GM19239 (cell line): ENCODE measurements at regions not wholly inside any gene's neighbourhood (a gene's known extent, or its start where the extent isn't known, plus 50 kb on each side); places are given as distances from the start of the nearest gene placed in this dataset.
"Not testable (repeated sequence)": the region's sequence is repeated elsewhere in the genome, so short reads cannot be mapped to it uniquely, and the experiment has no call there.

Source experiments
- DNase-seq: peaks from one replicate; pipeline ENCODE4 v3.0.0; 2011; ENCODE audit warnings: low spot score; ENCODE audit not compliant: insufficient read length
- FAIRE-seq: peaks from 2 replicates; lab custom pipeline; 2011; peaks lifted over from hg19 to GRCh38; lab: Jason Lieb, UNC

DNA sequence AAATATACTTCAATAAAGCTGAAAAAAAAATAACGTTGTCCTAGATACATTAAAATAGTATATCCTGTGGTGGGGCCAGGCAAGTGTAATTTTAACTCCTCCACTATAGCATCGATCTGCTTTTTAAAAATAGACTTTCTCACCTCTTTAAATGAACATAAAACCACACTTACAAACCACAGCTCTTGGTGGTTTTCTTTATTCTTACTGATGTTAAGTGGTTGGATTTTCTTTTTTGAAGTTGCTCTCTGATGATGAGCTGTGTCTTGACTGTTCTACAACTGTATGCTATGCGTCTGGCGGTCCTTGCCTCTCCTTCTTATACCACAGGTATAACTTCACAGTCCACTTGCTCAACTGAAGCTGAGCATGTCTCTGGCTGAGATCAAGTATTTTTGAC, 721.5 kb upstream of the KLHL1 start:
- no peak for FAIRE-seq
- DNase-seq, result no peak

DNA sequence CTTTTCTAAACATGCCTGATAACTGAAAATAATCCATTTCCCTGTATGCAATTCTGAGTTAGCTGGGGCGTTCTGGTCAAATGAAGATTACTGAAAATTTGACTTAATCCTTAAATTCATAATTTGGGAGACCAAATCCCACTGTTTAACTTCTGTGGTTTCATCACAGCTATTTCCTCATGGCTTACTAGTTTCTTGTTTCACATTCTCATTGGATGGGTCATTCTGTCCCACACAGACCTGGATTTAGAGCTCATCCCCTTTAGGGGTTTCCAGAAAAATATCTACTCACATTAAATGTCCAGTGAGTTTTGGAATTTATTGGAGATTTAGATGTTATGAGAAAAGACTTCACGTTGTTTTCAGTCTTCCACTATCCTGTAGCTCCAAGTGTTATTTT, 709.3 kb upstream of the KLHL1 start:
- no peak for FAIRE-seq
- DNase-seq, result no peak

DNA sequence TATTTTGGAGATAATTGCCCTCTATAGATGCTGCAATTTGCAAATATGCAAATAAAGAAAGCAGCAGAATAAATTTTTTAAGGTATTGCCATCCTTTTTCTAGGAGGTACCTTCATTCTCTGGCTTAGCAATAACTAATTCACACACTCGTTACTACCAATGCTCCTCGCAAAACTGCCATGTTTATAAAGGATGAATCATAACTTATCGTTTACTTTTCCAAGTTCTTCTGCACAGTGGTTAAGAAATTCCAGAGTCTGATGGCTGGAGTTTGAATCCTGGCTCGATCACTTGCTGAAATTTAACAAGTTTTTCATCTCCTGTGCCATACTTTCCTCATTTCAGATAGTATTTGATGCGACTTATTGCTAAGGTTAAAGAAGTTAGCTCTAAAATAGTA, 708.6 kb upstream of the KLHL1 start:
- DNase-seq (no peak), FAIRE-seq (no peak)

DNA sequence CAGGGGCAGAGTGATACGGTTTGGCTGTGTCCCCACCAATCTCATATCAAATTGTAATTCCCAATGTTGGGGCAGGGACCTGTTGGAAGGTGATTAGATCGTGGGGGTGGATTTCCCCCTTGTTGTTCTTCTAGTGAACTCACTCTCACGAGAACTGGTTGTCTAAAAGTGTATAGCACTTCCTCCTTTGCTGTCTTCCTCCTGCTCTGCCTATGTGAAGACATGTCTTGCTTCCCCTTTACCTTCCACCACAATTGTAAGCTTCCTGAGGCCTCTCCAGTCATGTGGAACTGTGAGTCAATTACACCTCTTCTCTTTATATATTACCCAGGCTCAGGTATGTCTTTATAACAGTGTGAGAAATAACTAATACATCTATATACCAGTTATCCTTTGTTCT, 706.4 kb upstream of the KLHL1 start:
- DNase-seq, result no peak
- no peak for FAIRE-seq

DNA sequence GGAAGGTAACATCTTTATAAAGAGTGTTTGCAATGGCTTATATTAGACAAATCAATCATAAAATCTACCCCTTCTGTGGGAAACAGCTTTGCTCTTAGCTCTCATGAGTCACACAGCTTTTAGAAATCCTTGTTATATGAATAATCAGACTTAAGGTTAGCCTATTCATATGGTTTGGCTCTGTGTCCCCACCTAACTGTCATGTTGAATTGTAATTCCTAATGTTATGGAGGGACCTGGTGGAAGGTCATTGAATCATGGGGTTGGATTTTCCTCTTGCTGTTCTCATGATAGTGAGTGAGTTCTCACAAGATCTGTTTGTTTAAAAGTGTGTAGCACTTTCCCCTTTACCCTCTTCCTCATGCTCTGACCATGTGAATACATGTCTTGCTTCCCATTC, 704.2 kb upstream of the KLHL1 start:
- DNase-seq, result no peak
- FAIRE-seq, result no peak

DNA sequence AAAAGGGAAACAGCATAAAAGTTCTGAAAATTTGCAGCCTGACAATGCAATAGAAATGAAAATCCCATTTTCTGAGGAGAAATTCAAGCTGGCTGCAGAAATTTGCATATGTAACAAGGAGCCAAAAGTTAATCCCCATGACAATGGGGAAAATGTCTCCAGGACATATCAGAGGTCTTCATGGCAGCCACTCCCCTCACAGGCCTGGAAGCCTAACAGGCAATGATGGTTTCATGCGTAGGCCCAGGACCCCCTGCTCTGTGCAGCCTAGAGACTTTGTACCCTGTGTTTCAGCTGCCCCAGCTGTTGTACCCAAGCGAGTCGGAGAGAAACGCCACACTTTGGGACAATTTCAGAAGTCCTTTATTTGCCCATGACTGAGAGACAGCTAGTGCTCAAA, 701.3 kb upstream of the KLHL1 start:
- DNase-seq, result no peak
- no peak for FAIRE-seq

DNA sequence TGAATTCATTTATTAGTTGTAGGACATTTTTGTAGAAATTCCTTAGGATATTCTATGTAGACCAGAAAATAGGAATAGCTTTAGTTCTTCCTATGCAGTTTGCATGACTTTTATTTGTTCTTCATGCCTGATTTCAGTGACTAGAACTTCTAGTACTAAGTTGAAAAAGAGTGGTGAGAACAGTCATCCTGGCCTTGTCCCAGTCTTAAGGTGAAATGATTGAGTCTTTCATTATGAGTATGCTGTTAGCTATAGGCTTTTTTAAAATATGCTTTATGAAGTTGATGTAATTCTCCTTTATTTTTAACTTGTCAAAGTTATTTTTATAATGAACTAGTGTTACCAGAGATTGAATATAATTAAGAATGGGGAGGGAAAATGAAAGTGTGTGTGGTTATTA, 690.1 kb upstream of the KLHL1 start:
- DNase-seq (no peak), FAIRE-seq (no peak)

DNA sequence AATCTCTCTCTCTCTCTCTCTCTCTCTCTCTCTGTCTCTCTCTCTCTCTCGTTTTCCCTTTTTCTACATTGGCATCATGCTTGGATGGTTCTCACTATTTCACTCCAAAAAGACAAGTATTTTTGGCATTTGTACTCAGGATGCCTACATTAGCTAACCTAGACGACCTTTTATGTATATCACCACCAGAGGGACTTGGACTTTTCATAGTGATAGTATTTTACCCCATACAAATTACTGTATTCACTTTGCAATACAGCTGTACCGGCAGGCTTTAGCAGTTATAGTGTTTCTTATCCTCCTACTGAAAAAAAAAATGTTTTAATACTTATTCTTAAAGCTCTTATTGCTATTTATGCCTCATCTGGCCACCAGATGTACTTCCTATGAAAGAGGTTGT, 687.2 kb upstream of the KLHL1 start:
- DNase-seq, result no peak
- no peak for FAIRE-seq

DNA sequence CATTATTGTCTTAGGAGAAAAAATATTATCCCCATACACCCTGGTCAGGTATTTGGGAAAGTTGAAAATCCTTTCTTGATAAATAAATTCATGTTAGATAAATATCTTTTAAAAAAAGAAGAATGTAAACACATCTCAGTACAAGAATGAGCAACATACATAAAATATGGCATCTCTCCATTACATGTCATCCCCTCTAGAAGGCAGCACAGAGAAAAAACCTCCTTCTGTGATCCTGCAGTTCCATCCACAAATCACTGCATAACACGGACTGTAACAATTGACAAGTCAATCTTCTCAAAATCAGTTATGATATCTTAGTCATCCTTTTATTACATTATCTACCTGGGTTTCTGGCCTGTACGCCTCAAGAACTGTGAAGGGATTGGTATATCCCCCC, 683.9 kb upstream of the KLHL1 start:
- no peak for DNase-seq

DNA sequence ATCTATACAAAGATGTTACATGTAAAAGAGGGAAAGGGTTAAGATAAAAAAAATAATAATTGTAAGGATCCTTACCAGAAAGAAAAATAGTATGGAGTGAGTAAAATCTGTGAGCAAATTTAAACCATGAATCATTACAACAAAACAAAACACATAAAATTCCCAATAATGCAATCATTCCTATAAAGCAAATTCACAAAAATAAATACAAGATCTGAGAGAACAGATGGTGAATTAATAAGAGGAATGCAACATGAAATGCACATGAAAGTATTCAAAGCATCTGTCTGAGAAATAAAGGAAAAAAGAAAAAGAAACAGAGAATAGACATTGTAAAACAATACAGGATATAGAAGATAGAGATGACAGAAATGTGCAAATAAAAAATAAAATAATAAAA, 681.5 kb upstream of the KLHL1 start:
- no peak for FAIRE-seq
- no peak for DNase-seq

More for the DNA sequence above, 683.9 kb upstream of the KLHL1 start:
- FAIRE-seq, result no peak

DNA sequence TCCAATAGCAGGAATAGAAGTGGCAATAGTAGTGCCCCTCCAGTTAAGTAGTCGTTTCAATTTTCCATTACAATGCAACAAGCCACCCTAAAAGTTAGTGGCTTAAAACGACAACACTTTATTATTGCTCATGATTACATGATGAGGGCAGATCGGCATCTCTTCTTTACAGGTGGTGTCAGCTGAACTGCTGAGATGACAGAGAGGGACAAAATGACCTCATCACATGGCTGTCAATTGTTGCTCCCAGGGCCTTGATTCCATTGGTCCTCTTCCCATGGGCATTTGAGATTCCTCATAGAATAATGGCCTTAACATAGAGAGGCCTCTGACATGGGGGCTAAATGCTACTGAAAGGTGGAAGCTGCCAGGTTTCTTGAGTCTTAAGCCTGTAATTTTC, 679.8 kb upstream of the KLHL1 start:
- FAIRE-seq, result no peak
- DNase-seq, result no peak

DNA sequence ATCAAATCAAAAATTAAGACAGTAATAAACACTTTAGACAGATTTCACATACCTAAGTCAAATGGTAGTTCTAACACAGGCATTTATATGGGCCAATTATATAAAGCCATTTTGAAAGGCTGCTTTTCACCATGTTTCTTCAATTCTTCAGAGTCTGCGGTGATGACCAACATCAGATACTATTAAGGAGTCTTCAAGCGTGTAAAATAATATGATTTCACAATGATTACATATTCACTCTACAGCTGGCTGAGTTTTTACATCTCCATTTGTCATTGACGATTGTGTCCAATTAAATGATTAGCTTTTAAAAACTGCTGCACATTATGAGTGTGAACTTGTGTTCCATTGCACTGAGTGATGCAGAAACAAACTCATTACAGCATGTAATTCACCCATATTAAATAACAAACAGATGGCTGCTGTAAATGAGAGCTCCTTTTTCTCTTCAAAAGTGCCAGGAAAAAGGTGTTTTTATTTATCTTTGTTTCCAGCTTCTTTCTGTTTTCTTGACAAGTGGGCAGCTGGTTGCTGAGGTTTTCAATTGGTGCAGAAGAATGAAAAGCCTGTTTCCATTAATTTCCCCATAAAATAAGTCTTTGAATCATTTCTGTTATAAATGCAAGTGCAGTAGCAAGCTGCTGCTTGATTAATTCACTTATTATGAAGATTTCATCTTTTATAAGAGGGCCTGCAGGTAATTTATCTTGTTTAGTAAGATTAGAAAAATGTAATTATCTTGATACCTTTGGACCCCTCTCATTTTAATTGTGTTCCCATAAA, 676.1 kb upstream of the KLHL1 start:
- no peak for DNase-seq
- no peak for FAIRE-seq

DNA sequence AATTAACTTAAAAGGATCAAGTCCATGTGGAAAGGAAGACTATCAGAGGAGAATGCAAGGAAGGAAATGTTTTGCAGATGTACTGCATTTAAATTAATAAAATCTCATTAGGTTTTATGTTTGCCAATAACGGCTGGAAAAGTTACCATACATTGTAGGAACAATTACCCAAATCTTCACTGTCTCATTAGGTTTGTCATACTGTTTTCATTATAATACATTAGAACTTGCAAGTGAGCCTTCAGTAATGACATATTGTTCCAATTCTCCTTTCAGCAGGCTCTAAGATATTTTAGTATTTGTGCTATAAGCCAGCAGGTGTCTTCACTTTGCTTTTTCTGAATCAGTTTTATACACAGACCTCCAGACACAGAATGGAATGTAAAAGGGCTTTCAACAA, 661.6 kb upstream of the KLHL1 start:
- FAIRE-seq, result no peak

DNA sequence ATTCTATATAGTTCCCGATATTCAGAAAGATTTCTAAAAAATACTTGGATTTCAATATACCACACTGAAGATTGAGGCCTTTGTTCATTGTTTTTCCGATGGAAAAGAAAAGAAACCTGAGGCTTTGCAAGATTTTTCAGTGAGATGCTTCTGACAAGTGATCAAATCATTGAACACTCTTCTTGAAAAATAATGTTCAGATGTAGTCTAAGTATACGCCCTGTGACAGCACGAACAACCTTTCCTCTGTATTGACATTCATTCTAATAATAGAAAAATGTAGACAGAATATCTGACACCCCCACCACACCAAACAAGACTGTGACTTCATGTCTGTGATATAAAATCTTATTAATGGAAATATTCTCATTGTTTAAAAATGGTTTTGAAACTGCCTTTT, 650.7 kb upstream of the KLHL1 start:
- FAIRE-seq, result no peak
- no peak for DNase-seq

More for the DNA sequence above, 661.6 kb upstream of the KLHL1 start:
- DNase-seq, result no peak

DNA sequence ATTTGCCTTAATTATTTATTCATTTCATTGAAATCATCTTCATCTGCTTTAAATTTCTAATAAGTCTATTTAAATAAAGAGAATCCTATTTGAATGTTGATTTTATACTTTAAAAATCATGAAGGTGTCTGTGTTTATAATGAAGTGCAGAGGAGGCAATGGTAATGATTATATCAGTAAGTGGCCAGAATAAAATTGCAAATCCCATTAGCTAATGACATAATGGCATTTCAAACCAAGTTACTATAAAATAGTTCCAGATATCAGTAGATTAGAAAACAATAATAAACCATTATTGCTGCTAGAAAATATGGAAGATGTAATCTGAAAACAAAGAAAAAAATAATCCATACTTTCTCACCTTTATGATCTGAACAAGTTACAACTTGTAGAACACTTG, 647.8 kb upstream of the KLHL1 start:
- DNase-seq, result no peak
- no peak for FAIRE-seq

DNA sequence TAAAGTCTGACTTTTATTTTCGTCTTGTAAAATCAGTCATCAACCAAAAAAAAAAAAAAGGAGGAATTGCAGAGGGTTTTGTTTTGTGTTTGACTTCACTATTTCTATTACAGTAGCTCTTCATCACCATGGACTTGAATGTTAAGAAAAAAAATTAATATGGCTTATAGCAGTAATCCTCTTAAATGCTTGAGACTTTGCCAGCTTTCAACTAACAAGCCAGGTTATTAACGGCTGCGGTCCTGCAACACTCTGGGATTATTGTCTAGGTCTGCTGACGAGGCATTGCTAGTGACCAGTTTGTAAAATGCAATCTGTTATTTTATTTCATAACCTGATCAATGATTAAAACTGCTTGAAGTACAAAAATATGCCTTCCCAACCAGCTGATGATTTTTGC, 647.2 kb upstream of the KLHL1 start:
- FAIRE-seq (no peak), DNase-seq (no peak)

DNA sequence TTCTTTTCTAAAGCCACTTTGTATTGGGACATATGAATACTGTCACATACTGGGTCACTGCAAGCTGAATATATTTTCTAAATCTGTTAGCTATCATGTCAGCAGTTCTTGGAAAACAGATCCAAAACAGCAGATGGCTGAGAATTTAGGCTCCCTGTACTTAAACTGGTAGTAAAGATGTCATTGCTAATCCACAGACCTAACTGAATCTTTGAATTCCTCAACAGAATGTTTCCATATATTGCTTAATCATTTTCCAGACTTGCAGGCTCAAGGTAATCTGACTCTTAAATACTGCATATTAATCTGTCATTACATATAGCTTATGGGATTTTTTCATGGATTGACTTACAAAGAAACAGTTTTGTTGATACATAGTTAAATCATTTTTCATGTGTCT, 639.0 kb upstream of the KLHL1 start:
- FAIRE-seq (no peak), DNase-seq (no peak)

DNA sequence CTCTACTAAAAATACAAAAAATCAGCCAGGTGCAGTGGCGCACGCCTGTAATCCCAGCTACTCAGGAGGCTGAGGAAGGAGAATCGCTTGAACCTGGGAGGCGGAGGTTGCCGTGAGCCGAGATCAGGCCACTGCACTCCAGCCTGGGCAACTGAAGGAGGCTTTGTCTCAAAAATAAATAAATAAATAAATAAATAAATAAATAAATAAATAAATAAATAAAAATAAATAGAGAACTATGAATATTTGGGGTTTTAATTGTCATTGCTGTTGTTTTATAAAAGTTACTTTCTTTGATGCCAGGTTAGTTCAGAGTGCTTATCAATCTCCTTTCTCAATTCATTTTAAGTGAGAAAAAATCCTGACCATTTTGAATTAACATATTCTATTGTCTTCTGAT, 638.2 kb upstream of the KLHL1 start:
- not testable (repeated sequence) for FAIRE-seq, DNase-seq

DNA sequence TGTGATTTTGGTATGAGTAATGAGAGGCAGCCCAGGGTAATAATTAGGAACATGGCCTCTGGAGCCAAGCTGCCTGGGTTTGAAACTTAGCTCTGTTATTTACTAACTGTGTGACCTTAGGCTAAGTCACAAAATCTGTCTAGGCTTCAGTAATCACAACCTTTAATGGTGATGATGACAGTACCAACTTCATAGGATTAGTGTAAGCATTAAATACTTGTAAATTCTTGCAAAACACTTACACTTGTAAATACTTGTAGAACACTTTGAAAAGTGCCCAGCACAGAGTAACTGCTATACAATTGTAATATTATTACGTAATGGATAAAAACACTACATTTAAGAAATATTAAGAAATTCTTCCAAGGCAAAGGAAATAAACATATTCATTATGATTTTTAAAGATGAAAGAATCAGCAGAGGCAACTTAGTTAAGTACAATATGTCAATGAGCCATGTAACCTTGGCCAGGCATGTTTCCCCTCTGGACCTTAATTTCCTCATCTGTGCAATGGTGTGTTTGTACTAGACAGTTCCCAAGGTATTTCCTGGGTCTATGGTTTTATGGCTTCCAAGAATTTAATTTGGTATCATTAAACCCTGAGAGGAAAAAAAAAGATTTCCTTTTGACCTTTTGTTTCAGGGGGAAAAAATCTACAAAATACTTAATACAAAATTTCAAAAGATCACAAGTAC, 628.5 kb upstream of the KLHL1 start:
- no peak for FAIRE-seq

DNA sequence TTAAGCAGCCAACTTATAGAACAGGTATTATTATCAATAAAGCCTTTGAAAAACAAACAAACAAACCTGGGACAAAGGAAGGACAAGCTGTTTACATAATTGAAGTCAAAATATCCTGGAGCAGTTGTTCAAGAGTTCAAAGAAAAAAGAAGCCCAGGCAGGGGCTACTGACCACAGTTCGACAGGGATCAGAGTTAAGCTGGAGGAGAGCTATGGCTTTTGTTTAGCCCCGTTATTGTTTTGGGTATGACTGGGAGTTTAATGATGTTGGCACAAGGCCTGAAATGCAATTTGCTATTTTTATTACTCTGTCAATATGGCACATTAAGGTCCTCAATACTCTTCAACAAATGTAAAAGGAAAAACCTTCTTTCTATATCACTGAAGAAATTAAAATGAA, 624.4 kb upstream of the KLHL1 start:
- FAIRE-seq (no peak), DNase-seq (no peak)

More for the DNA sequence above, 628.5 kb upstream of the KLHL1 start:
- DNase-seq, result no peak

DNA sequence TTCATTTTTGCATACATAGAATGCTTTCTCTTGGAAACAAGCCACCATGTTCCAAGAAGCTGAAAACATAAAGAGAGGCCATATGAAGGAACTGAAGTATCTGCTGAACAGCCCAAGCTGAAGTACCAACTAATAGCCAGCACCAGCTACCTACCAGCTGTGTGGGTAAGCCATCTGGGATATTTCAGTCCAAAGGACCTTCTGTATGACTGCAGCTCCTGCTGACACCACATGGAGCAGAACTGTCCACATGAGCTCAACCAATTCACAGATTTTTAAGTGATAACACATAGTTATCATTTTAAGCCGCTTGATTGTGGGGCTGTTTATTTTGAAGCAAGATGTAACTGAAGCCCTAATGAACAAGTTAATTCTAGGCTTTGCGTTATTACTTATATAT, 621.1 kb upstream of the KLHL1 start:
- FAIRE-seq, result no peak

DNA sequence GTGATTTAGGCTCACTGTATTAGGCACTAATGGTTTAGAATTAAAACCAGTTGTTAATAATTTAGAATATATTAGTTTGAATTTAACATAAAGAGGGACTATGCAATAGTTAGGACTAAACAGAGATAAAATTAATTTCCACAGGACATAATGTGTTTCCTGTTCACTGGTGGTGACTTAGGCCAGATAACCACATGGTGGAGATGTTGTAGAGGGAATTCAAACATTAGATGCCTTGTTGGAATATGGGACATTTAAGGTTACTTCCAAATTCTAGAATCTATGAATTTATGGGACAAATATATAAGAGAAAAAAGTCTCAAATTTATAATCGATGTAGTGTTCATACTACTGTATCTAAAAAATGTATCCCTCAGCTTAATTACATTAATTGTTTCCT, 615.5 kb upstream of the KLHL1 start:
- FAIRE-seq, result no peak
- DNase-seq, result no peak

More for the DNA sequence above, 621.1 kb upstream of the KLHL1 start:
- no peak for DNase-seq
